Keratinocyte (primary cell): ENCODE measurements at regions not wholly inside any gene's neighbourhood (a gene's known extent, or its start where the extent isn't known, plus 50 kb on each side); places are given as distances from the start of the nearest gene placed in this dataset.
A peak's percentile ranks its signal among the peaks of the same experiment; 100 is the strongest.

Experiments
- DNase-seq: peaks from one replicate; pipeline ENCODE4 v3.0.0-alpha.2; 2011; ENCODE audit warnings: low read depth, missing footprints, low spot score
- FAIRE-seq: peaks from 2 replicates; lab custom pipeline; 2011; peaks lifted over from hg19 to GRCh38; lab: Jason Lieb, UNC
- H2AFZ ChIP-seq: 2 replicates; pipeline ENCODE4 v1.6.0; 2012; ENCODE audit warnings: low read length, control low read depth, inconsistent platforms; ENCODE audit not compliant: control insufficient read depth
- H3K27ac ChIP-seq: 2 replicates; pipeline ENCODE4 v1.5.1; 2011; ENCODE audit warnings: low read length; ENCODE audit not compliant: control insufficient read depth, insufficient read depth
- H3K27me3 ChIP-seq: 3 replicates; pipeline ENCODE4 v1.6.0; 2011; ENCODE audit warnings: low read length; ENCODE audit not compliant: control insufficient read depth, insufficient read depth; ENCODE audit errors: extremely low read depth
- H3K36me3 ChIP-seq, 2 experiments: 2 replicates in 1 of 2; 3 replicates in 1 of 2; pipeline ENCODE4 v1.5.1; 2011; ENCODE audit warnings: low read length in 2 of 2, mild to moderate bottlenecking in 1 of 2; ENCODE audit not compliant: control insufficient read depth in 2 of 2, insufficient read depth in 2 of 2; ENCODE audit errors: extremely low read depth in 1 of 2
- H3K4me1 ChIP-seq: 3 replicates; pipeline ENCODE4 v1.5.1; 2011; ENCODE audit warnings: low read length; ENCODE audit not compliant: control insufficient read depth, insufficient read depth; ENCODE audit errors: extremely low read depth
- H3K4me2 ChIP-seq: 3 replicates; pipeline ENCODE4 v1.6.0; 2011; ENCODE audit warnings: low read depth, low read length; ENCODE audit not compliant: control insufficient read depth, insufficient read depth; ENCODE audit errors: extremely low read depth
- H3K4me3 ChIP-seq, 3 experiments: fragments of 200-600 bp in 1 of 3; sonication (generic) in 1 of 3; 2 replicates in 2 of 3; 3 replicates in 1 of 3; pipeline ENCODE4 v1.5.1; 2011 to 2016; ENCODE audit warnings: low read length in 3 of 3, mild to moderate bottlenecking in 3 of 3, control low read depth in 2 of 3, inconsistent platforms in 1 of 3, low read depth in 1 of 3, mixed read lengths in 1 of 3, mixed run types in 1 of 3, moderate library complexity in 1 of 3; ENCODE audit not compliant: control insufficient read depth in 2 of 3, insufficient read depth in 2 of 3; ENCODE audit errors: extremely low read depth in 1 of 3
- H3K79me2 ChIP-seq: 2 replicates; pipeline ENCODE4 v1.6.0; 2012; ENCODE audit warnings: low read length; ENCODE audit not compliant: control insufficient read depth, insufficient read depth
- H3K9ac ChIP-seq: 3 replicates; pipeline ENCODE4 v1.6.0; 2011; ENCODE audit warnings: low read length; ENCODE audit not compliant: control insufficient read depth, insufficient read depth; ENCODE audit errors: extremely low read depth
- H3K9me1 ChIP-seq: 3 replicates; pipeline ENCODE4 v1.6.0; 2011; ENCODE audit warnings: low read length; ENCODE audit not compliant: control insufficient read depth, insufficient read depth; ENCODE audit errors: extremely low read depth
- H3K9me3 ChIP-seq: 2 replicates; pipeline ENCODE4 v1.5.1; 2012; ENCODE audit warnings: low read depth, low read length; ENCODE audit not compliant: control insufficient read depth
- H4K20me1 ChIP-seq: 3 replicates; pipeline ENCODE4 v1.6.0; 2011; ENCODE audit warnings: low read length; ENCODE audit not compliant: control insufficient read depth, insufficient read depth; ENCODE audit errors: extremely low read depth
- EZH2 ChIP-seq: IDR thresholded peaks from one replicate; pipeline ENCODE4 v1.6.1; 2012; ENCODE audit warnings: inconsistent platforms, mild to moderate bottlenecking, low read length, moderate library complexity
- dilution Hi-C: fragments of 300-500 bp; cut with MboI; formaldehyde crosslinking; loops from one replicate; pipeline ENCODE4 v1.7.0; 2020; ENCODE audit warnings: low sequenced_read_pairs; ENCODE audit not compliant: extremely low pct_ligation_motif_present
- TF ChIP-seq, protein P1 (sequence below), 3 experiments: IDR thresholded peaks in 1 of 3; conservative IDR thresholded peaks in 1 of 3; optimal IDR thresholded peaks in 1 of 3; 2 replicates in 2 of 3; 3 replicates in 1 of 3; pipeline versions ENCODE3 to v1.5.1; 2011; ENCODE audit warnings: low read length in 3 of 3, mild to moderate bottlenecking in 3 of 3, moderate library complexity in 2 of 3, control low read depth in 1 of 3, inconsistent platforms in 1 of 3; ENCODE audit not compliant: insufficient read depth in 2 of 3; ENCODE audit errors: extremely low read depth in 1 of 3

DNA sequence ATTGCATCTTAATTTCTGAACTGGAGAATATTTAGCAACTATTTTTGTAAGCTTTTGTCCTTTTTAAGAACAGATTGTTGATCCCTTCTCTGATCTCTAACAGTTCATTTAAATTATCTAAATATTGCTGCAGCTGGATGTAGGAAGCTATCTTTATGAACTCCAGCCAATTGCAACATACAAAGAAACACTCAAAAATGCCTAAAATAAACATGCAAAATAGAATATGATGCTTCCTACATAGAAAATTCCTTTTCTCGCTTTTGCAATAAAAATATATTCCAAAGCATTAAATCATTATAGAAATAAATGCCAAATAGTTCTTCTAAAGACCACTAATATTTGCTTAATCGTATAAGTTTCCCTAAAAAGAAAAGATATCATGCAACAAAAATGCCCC, 218.6 kb downstream of the LURAP1L start:
- Histone ChIP-seq H3K9me1 (no peaks in the 10 kb centered on the region), H3K9me3 (no peaks in the 10 kb centered on the region), H3K79me2 (no peaks in the 10 kb centered on the region), H3K36me3 (no peaks in the 10 kb centered on the region), H3K4me1 (no peaks in the 10 kb centered on the region), H3K4me2 (no peak overlapping the region), H3K4me3 (no peak overlapping the region), H3K27ac (no peak overlapping the region), H3K27me3 (no peaks in the 10 kb centered on the region), H4K20me1 (no peaks in the 10 kb centered on the region), H2AFZ (no peak overlapping the region), H3K9ac (no peak overlapping the region)
- DNase-seq: no peak
- FAIRE-seq: no peak
- dilution Hi-C loops: no loop called here
- TF ChIP-seq EZH2: no peak

DNA sequence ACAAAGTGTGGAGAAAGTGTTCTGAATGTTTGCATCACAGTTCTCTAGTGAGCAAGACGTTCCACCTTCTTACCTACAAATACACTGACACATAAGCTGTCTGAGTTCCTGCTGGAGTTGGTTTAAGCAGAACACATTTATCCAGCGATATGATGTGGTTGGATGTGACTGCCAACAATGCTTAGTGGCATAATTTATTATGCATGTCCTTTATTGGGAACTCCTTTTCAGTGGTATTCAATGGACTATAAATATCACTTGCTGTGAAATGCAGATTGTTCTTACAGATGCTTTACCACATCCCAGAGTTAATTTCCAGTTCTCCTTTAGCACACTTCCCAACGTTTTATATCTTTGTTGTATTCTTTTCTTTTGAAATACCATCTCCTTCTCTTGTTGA, 222.2 kb downstream of the LURAP1L start:
- H3K4me1 ChIP-seq: peaks cover under 1% of the 10 kb centered on the region
- no peaks in the 10 kb centered on the region for H4K20me1 ChIP-seq
- DNase-seq (no peak), FAIRE-seq (no peak)
- no peak overlapping the region for H2AFZ ChIP-seq
- no peaks in the 10 kb centered on the region for H3K9me3 ChIP-seq
- H3K27ac ChIP-seq: no peak overlapping the region
- no peaks in the 10 kb centered on the region for H3K36me3 ChIP-seq
- H3K9ac ChIP-seq: no peak overlapping the region
- TF ChIP-seq, protein P1, sequence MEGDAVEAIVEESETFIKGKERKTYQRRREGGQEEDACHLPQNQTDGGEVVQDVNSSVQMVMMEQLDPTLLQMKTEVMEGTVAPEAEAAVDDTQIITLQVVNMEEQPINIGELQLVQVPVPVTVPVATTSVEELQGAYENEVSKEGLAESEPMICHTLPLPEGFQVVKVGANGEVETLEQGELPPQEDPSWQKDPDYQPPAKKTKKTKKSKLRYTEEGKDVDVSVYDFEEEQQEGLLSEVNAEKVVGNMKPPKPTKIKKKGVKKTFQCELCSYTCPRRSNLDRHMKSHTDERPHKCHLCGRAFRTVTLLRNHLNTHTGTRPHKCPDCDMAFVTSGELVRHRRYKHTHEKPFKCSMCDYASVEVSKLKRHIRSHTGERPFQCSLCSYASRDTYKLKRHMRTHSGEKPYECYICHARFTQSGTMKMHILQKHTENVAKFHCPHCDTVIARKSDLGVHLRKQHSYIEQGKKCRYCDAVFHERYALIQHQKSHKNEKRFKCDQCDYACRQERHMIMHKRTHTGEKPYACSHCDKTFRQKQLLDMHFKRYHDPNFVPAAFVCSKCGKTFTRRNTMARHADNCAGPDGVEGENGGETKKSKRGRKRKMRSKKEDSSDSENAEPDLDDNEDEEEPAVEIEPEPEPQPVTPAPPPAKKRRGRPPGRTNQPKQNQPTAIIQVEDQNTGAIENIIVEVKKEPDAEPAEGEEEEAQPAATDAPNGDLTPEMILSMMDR (optimal IDR thresholded peaks at IDR 0.05 in 1 of 3, IDR thresholded peaks at IDR 0.05 in 1 of 3, conservative IDR thresholded peaks at IDR 0.05 in 1 of 3; ENCODE audit: extremely low read depth in 1 of 3, insufficient read depth in 2 of 3, low read length in 3 of 3): no peak
- no peak for TF ChIP-seq EZH2
- no peaks in the 10 kb centered on the region for H3K9me1 ChIP-seq
- H3K79me2 ChIP-seq: no peaks in the 10 kb centered on the region
- H3K27me3 ChIP-seq: no peaks in the 10 kb centered on the region
- H3K4me3 ChIP-seq: no peak overlapping the region
- no peak overlapping the region for H3K4me2 ChIP-seq
- dilution Hi-C loops: no loop called here

DNA sequence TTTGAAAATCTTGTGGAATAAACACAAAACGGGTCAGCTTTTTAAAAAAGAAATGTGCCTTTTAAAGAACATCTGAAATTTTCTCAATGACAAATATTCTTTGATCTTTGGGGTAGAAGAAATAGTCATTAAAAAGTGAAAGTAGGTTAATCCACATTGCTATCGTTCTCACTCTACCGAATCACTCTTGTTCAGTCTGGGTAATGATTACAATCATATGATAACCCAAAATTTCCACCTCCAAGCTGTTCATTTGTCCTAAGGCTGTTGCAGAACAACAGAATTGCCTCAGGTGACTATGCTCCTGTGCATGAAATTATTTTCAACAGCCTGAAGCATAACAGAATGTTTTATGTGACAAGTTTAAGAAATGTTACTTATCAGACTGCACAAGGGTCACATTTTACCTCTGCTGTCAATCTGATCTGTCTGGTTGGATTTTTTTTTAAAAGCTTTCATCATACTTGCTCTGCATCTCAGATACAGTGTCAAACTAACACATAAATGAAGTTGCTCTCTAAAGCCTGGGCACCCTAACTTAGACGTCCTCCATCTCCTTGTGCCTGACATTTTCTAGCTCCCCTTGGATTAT, 227.3 kb downstream of the LURAP1L start:
- Histone ChIP-seq H3K27me3 (no peaks in the 10 kb centered on the region), H3K79me2 (no peaks in the 10 kb centered on the region), H3K4me1 (peaks cover 2% of the 10 kb centered on the region), H4K20me1 (no peaks in the 10 kb centered on the region), H3K9me3 (no peaks in the 10 kb centered on the region), H2AFZ (peak overlapping the region; percentile 20), H3K4me3 (no peak overlapping the region), H3K36me3 (no peaks in the 10 kb centered on the region), H3K4me2 (peak overlapping the region; percentile 53), H3K27ac (no peak overlapping the region), H3K9me1 (no peaks in the 10 kb centered on the region), H3K9ac (no peak overlapping the region)
- TF ChIP-seq EZH2: no peak
- TF ChIP-seq, protein P1 (optimal IDR thresholded peaks at IDR 0.05 in 1 of 3, IDR thresholded peaks at IDR 0.05 in 1 of 3, conservative IDR thresholded peaks at IDR 0.05 in 1 of 3; ENCODE audit: extremely low read depth in 1 of 3, insufficient read depth in 2 of 3, low read length in 3 of 3): no peak
- dilution Hi-C loops: no loop called here
- DNase-seq (no peak), FAIRE-seq (no peak)
